Sigmoid colon (tissue), 6 donors: ENCODE measurements at regions not wholly inside any gene's neighbourhood (a gene's known extent, or its start where the extent isn't known, plus 50 kb on each side); places are given as distances from the start of the nearest gene placed in this dataset.

Experiments used
- DNase-seq: peaks from one replicate; pipeline ENCODE4 v3.0.0-alpha.2; 2019
- H3K27ac ChIP-seq, 4 donors: fragments of 200-600 bp; sonication (generic); one replicate each; pipeline ENCODE4 v1.5.1; 2016 to 2019; ENCODE audit warnings: mild to moderate bottlenecking in 1 of 4
- H3K27me3 ChIP-seq, 3 donors: fragments of 200-600 bp; sonication (generic); one replicate each; pipeline ENCODE4 v1.5.1; 2019; ENCODE audit warnings: mild to moderate bottlenecking in 1 of 3
- H3K36me3 ChIP-seq, 4 donors: fragments of 200-600 bp; sonication (generic); one replicate each; pipeline ENCODE4 v1.5.1; 2016 to 2019
- H3K4me1 ChIP-seq, 4 donors: fragments of 200-600 bp; sonication (generic); one replicate each; pipeline ENCODE4 v1.5.1; 2017 to 2019
- H3K4me3 ChIP-seq, 4 donors: fragments of 200-600 bp; sonication (generic); one replicate each; pipeline ENCODE4 v1.5.1; 2017 to 2019; ENCODE audit warnings: mild to moderate bottlenecking in 2 of 4, moderate library complexity in 1 of 4
- H3K9me3 ChIP-seq, 4 donors: fragments of 200-600 bp in 3 of 4; sonication (generic) in 3 of 4; one replicate each; pipeline versions ENCODE4 v1.5.1 to v1.6.1; 2013 to 2019
- CTCF ChIP-seq, 4 experiments: fragments of 450-650 bp in 3 of 4; fragments of 200-600 bp in 1 of 4; IDR thresholded peaks; one replicate each; pipeline ENCODE4 v1.5.1; 2016 to 2019; ENCODE audit warnings: antibody characterized with exemption in 4 of 4, mild to moderate bottlenecking in 3 of 4, moderate library complexity in 2 of 4
- EP300 ChIP-seq, 4 donors: sonication (generic); formaldehyde crosslinking; IDR thresholded peaks; one replicate each; pipeline ENCODE4 v1.6.1; 2017; ENCODE audit warnings: antibody characterized with exemption in 4 of 4
- POLR2A ChIP-seq, 2 donors: fragments of 450-650 bp; IDR thresholded peaks; one replicate each; pipeline ENCODE4 v1.6.1; 2016; ENCODE audit warnings: antibody characterized with exemption in 2 of 2, mild to moderate bottlenecking in 2 of 2, moderate library complexity in 2 of 2
- POLR2AphosphoS5 ChIP-seq, 4 donors: sonication (generic); formaldehyde crosslinking; IDR thresholded peaks; one replicate each; pipeline ENCODE4 v1.6.1; 2017; ENCODE audit warnings: antibody characterized with exemption in 4 of 4
- WGBS, 2 donors: extraction: QIAGEN DNeasy Blood & Tissue Kit; methylation state at CpG; one replicate each; pipeline ENCODE4 v1.1.7; 2013; 5-methylcytosine and 5-hydroxymethylcytosine counted together
- intact Hi-C: fragments of 100-400 bp; cut with DNase I; formaldehyde crosslinking; loops from one replicate; pipeline ENCODE4 v1.15.1; 2023
- donor health status: healthy with polysubstance abuse.
- donor health status: healthy.

GRCh38 chr12:125240717-125241116, 175.5 kb downstream of the AACS start:
- 59 to 68% methylated on average over 17 of the region's 17 CpGs for WGBS, 2 donors
- TF ChIP-seq POLR2A (IDR thresholded peaks at IDR 0.05) = no peak
- TF ChIP-seq CTCF (IDR thresholded peaks at IDR 0.05) = no peak
- no peak for TF ChIP-seq EP300 (IDR thresholded peaks at IDR 0.05)
- TF ChIP-seq POLR2AphosphoS5 (IDR thresholded peaks at IDR 0.05) = no peak
- intact Hi-C loops = no loop called here

GRCh38 chr12:125243811-125244210, 178.6 kb downstream of the AACS start:
- intact Hi-C loops = no loop called here
- WGBS, 2 donors = 69 to 73% methylated on average over 11 of the region's 11 CpGs
- peaks cover 0 to 37% (median 8%) of the 10 kb centered on the region in 3 donors for H3K27me3 ChIP-seq
- H3K4me1 ChIP-seq = peaks cover 0 to 3% (median 0%) of the 10 kb centered on the region in 4 donors
- no peak overlapping the region for H3K4me3 ChIP-seq
- DNase-seq = no peak
- peaks cover 0 to 4% (median 1%) of the 10 kb centered on the region in 4 donors for H3K9me3 ChIP-seq
- H3K27ac ChIP-seq = no peak overlapping the region
- TF ChIP-seq EP300 (IDR thresholded peaks at IDR 0.05) = no peak
- TF ChIP-seq POLR2A (IDR thresholded peaks at IDR 0.05) = no peak
- no peak for TF ChIP-seq CTCF (IDR thresholded peaks at IDR 0.05)
- no peaks in the 10 kb centered on the region for H3K36me3 ChIP-seq

More at GRCh38 chr12:125240717-125241116, 175.5 kb downstream of the AACS start:
- Histone ChIP-seq H3K4me1 (no peaks in the 10 kb centered on the region), H3K27ac (no peak overlapping the region), H3K36me3 (no peaks in the 10 kb centered on the region), H3K27me3 (peaks cover 0 to 15% (median 5%) of the 10 kb centered on the region in 3 donors), H3K9me3 (peaks cover 0 to 4% (median 1%) of the 10 kb centered on the region in 4 donors), H3K4me3 (no peak overlapping the region)
- no peak for DNase-seq

DNA sequence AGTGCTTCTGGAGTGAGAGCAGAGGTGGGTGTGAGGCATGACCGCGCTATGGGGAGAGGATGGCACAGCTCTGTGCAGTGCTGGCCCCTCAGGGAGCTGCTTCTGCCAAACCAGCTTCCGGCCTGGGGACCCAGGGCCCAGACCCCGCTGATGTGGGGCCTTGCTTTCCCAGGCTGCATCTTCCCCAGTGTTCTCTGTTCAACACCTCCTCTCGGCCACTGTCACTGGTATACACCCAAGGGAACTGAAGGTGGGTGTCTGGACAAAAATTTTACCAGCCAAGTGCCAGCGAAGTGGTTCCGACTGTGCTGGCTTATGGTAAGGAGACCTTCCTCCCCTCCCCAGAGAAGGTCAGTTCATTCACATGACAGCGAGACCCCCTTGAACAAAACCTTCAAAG, 179.1 kb downstream of the AACS start:
- DNase-seq = no peak
- H3K9me3 ChIP-seq = peaks cover 0 to 3% (median 0%) of the 10 kb centered on the region in 4 donors
- H3K4me1 ChIP-seq = peaks cover 0 to 3% (median 0%) of the 10 kb centered on the region in 4 donors
- H3K36me3 ChIP-seq = no peaks in the 10 kb centered on the region
- no peak for TF ChIP-seq EP300 (IDR thresholded peaks at IDR 0.05)
- no peak for TF ChIP-seq POLR2AphosphoS5 (IDR thresholded peaks at IDR 0.05)
- TF ChIP-seq POLR2A (IDR thresholded peaks at IDR 0.05) = no peak
- no peak for TF ChIP-seq CTCF (IDR thresholded peaks at IDR 0.05)
- intact Hi-C loops = no loop called here
- H3K27ac ChIP-seq = no peak overlapping the region
- 91 to 92% methylated on average over 8 of the region's 8 CpGs for WGBS, 2 donors
- peaks cover 0 to 43% (median 8%) of the 10 kb centered on the region in 3 donors for H3K27me3 ChIP-seq
- H3K4me3 ChIP-seq = no peak overlapping the region

DNA sequence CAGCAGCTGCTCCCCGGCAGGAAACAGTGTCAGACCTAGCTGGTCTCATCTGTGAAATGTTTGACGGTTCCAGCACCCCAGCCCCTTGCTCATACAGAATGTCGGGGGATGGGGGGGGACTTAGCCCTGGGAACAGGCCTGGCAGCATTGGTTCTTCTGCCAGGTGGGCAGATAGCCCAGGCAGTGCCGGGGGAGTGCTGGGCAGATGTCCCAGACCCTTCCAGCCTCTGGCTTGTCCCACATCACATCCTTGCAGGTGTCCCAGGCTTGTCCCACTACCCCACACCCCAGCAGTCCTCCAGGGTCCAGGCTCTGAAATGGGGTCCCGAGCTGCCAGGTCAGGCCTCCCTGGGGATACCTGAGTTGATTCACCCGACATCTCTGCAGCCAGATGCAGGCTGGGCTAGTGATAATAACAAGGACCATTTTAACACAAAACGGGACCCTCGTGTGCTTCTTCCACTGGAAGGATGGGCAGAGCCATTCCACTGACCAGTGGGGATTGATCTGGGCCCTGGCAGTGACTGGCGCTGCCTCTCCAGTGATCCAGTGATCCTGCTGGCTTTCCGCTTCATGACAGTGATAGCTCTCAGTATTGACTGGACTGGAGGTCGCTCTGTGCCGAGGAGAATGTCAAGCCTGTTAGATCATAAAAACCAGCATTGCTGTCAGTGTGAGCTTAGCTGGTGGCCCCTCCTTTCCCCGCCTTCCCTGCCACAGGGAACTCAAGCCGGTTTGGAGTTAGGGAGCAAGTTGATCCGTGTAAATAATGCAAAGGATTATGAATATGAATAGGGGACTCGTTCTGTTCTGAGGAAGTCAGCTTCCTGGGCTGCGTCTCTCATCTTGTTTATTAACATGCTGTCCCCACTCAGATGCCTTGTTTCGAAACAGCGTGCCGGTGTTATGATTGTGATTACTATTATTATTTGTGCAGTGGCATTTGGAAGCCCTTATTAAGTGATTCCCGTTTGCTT, 180.6 kb downstream of the AACS start:
- Histone ChIP-seq H3K9me3 (no peaks in the 10 kb centered on the region), H3K4me3 (no peak overlapping the region), H3K27me3 (peaks cover 0 to 50% (median 8%) of the 10 kb centered on the region in 3 donors), H3K4me1 (peaks cover 0 to 3% (median 0%) of the 10 kb centered on the region in 4 donors), H3K36me3 (no peaks in the 10 kb centered on the region), H3K27ac (peak overlapping the region in 1 of 4 donors; percentile 6)
- intact Hi-C loops = no loop called here
- DNase-seq = no peak
- TF ChIP-seq EP300 (IDR thresholded peaks at IDR 0.05) (no peak), CTCF (IDR thresholded peaks at IDR 0.05) (no peak), POLR2A (IDR thresholded peaks at IDR 0.05) (no peak), POLR2AphosphoS5 (IDR thresholded peaks at IDR 0.05) (no peak)
- 39 to 51% methylated on average over 21 of the region's 21 CpGs for WGBS, 2 donors
